NCI-H128 (cell line): ENCODE measurements at regions not wholly inside any gene's neighbourhood (a gene's known extent, or its start where the extent isn't known, plus 50 kb on each side); places are given as distances from the start of the nearest gene placed in this dataset.

Experiments
- DNase-seq: peaks from one replicate; lab custom pipeline; 2025; ENCODE audit not compliant: unreplicated experiment; lab: John Stamatoyannopoulos, UW

GRCh38 chr18:71913641-71914040 lies 630.5 kb downstream of the CBLN2 start:
- DNase-seq = no peak

- DNase-seq = peak; percentile 56
Measured at GRCh38 chr18:71902482-71902881, 641.7 kb downstream of the CBLN2 start.

GRCh38 chr18:71899707-71900472 lies 644.3 kb downstream of the CBLN2 start:
- peak; percentile 91 for DNase-seq

- no peak for DNase-seq
Measured at GRCh38 chr18:71899183-71899582, 645.0 kb downstream of the CBLN2 start.

- no peak for DNase-seq
Measured at GRCh38 chr18:71887509-71887908, 656.6 kb downstream of the CBLN2 start.

GRCh38 chr18:71878226-71878625 lies 665.9 kb downstream of the CBLN2 start:
- DNase-seq = no peak

- no peak for DNase-seq
Measured at GRCh38 chr18:71873695-71874094, 670.4 kb downstream of the CBLN2 start.

GRCh38 chr18:71865888-71866287 lies 678.3 kb downstream of the CBLN2 start:
- DNase-seq = no peak

- no peak for DNase-seq
Measured at GRCh38 chr18:71850602-71851001, 693.5 kb downstream of the CBLN2 start.

GRCh38 chr18:71849407-71849806 lies 694.7 kb downstream of the CBLN2 start:
- no peak for DNase-seq

- no peak for DNase-seq
Measured at GRCh38 chr18:71846716-71847115, 697.4 kb downstream of the CBLN2 start.

- DNase-seq = no peak
Measured at GRCh38 chr18:71844814-71845213, 699.3 kb downstream of the CBLN2 start.

- DNase-seq = no peak
Measured at GRCh38 chr18:71842666-71843065, 701.5 kb downstream of the CBLN2 start.

GRCh38 chr18:71837547-71837946 lies 706.6 kb downstream of the CBLN2 start:
- no peak for DNase-seq

- DNase-seq = no peak
Measured at GRCh38 chr18:71832946-71833617, 711.1 kb downstream of the CBLN2 start.

GRCh38 chr18:71831039-71831438 lies 713.1 kb downstream of the CBLN2 start:
- no peak for DNase-seq

- DNase-seq = no peak
Measured at GRCh38 chr18:71827301-71827700, 716.8 kb downstream of the CBLN2 start.

GRCh38 chr18:71815305-71815704 lies 728.8 kb downstream of the CBLN2 start:
- no peak for DNase-seq

GRCh38 chr18:71809711-71810110 lies 734.4 kb downstream of the CBLN2 start:
- DNase-seq = no peak

GRCh38 chr18:71808616-71809015 lies 735.5 kb downstream of the CBLN2 start:
- no peak for DNase-seq

GRCh38 chr18:71807586-71807985 lies 736.6 kb downstream of the CBLN2 start:
- no peak for DNase-seq

- no peak for DNase-seq
Measured at GRCh38 chr18:71798986-71799673, 745.0 kb downstream of the CBLN2 start.
